Forelimb muscle (tissue), 1 donor: ENCODE measurements at regions not wholly inside any gene's neighbourhood (a gene's known extent, or its start where the extent isn't known, plus 50 kb on each side); places are given as distances from the start of the nearest gene placed in this dataset.

Experiments
- DNase-seq: peaks from one replicate; pipeline ENCODE4 v3.0.0-alpha.2; 2013; ENCODE audit warnings: low read depth

DNA sequence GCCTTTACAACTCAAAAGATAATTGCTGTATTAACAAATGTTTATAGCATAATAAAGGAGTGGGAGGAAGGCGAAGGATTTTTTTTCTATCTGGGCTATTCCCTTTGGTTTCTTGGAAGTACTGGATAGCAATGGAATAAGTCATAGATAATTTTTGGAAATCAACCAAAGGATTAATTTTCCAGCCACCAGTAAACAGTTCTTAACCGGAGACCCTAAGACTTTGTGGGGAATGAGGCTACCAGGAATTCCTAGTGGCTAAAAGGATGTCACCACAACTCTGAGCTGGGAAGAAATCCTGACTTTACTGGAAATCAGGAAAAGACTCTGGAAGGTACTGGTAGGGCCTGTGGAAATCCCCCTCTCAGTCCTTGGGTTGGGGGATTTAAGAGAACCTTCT, 138.4 kb upstream of the RARB start:
- DNase-seq = no peak

DNA sequence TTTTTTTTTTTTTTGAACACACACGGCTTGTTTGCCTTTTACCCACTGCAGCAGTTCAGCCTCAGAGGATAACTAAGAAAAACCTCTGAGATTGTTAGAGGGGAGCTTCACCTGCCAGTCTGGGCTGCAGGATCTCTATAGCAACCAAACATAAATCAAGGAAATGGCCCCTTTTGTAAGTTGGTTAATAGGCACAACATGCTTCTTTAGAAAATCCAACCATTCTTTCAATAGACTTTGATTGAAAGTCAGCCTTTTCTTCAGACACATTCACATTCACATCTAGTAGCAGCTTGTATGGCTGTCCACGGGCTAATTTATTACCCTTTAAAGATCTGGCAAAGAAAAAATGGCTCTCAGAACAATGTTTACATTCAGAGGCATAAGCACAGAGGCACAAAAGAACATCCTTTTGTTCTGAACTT, 136.6 kb upstream of the RARB start:
- no peak for DNase-seq

DNA sequence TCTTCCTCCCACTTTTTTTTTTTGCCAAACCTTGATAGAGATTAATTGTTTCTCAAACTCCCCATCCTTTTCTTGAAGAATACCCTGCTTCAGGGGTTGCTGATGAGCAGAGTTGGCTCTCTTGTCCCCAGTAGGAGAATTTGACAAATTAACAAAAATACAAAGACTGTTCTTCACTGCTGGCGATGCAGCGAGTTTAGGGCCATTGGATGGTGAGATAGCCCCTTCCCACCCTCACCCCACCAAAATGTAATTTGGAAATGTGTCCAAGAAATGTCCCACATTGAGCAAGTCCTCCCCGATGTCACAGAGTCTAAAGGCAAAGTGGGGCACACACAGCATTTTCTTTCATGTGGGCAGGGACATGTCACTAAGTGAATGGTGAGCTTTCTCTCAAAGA, 136.0 kb upstream of the RARB start:
- no peak for DNase-seq

DNA sequence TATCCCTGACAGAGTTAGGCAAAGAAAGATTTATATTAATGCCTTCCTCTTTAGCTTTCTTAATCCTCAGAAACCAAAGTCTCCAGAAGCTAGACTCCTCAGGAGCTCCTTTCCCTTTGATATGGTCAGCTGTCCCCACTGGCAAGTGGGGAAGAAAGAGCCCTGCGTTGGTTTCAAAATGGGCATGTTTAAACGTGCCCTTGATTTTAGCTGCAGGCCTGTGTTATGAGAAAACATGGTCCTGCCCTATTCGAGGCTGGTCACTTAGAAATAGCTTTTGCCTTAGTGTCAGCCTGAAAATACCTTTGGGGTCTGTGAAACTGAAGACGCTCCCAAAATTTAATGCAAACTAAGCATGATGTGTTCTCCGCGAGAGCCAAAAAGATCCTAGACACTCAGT, 135.5 kb upstream of the RARB start:
- no peak for DNase-seq

DNA sequence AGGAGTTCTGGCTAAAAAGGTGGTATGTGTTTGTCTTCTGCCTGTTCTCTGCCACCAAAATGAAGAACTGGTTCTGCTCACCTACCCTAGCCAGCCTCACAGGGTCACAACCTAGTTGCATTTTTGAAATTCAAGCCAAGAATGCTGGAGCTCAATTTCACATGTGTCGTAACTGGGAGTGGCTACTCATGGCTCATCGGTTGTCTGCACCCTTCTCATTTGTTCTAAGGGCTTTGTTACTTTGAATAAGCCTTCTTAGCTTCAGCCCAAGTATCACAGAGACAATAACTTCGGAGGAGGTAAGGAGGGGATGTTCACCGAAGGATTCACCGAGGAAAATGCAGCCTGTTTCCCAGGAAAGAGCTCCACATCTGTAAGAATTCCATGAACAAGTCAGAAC, 134.3 kb upstream of the RARB start:
- DNase-seq = no peak

DNA sequence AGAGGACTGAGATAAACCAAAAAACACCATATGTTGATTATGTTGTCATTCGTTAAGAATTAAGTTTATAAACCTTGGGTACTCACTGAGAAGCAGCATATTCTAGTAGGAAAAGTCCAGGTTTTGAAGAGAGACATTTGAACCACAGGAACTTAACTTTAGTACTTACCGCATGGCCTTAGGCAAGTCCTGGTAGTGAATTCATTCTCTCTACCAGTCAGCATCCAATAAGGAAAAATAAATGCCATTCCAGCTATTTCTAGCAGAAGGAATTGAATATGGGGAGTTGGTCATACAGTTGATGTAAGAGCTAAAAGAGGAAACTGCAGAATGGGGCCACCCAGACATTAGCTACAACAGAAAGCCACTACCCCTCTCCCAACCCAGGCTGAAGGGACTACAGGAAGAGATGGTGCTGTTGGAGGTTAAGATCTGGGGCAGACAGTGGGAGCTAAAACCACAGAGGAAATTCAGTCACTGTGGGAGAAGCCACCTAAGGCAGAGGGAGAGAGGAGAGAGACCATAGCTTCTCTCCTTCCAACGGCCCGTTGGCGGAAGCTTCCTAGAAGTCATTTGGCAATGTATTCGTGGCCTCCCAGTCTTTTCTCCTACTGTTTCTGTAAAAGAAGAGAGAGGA, 133.8 kb upstream of the RARB start:
- DNase-seq = no peak

DNA sequence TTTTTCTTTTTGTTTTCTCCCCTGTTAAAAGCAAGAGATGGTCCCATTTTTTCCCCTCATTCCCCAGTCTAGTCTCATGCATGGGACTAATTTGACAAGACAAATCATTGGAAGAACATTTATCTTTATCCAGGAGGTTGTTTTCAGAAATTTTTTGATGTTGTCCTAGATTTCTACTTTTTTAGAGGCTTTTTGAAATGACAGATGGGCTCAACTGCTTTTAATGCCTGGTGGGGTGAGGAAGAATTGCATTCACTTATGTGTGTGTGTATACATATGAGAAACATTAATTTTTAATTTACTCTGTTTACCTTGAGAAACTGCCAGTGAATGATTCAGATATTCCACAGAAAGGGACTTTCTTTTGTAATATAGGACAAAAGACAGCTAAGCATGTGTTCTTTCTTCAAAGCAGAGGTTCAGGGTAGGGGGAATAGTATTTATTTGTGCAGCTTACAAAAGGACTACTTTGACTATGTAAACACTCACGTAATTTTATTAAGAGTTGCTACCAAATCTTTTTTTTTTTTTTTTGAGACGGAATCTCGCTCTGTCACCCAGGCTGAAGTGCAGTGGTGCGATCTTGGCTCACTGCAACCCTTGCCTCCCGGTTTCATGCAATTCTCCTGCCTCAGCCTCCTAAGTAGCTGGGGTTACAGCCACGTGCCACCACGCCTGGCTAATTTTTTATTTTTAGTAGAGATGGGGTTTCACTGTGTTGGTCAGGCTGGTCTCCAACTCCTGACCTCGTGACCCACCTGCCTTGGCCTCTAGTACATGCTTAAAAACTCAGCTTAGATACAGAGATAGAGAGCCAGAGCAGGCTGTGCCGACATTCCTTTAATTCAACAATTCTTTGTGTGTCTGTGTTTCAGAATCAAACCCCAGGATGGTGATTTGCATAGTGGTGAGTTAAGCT, 130.1 kb upstream of the RARB start:
- DNase-seq = peak; percentile 13

DNA sequence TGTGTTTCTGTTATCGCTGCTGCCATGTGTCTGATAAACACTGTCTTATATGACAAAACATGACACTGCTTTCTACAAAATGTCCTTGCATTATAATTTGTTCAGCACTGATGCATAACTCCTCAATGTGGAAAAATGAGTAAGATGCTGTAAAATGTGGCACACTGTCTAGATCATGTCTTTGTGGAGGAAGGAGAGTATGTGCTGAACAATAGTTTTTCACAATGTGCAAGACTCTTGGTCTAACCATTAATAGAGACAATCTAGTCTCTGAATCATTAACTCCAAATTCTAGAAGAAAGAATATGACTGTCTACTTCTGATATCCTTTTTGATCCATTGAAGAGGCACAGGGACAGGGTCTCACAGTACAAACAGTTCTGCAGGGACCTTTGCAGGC, 127.9 kb upstream of the RARB start:
- DNase-seq = no peak

DNA sequence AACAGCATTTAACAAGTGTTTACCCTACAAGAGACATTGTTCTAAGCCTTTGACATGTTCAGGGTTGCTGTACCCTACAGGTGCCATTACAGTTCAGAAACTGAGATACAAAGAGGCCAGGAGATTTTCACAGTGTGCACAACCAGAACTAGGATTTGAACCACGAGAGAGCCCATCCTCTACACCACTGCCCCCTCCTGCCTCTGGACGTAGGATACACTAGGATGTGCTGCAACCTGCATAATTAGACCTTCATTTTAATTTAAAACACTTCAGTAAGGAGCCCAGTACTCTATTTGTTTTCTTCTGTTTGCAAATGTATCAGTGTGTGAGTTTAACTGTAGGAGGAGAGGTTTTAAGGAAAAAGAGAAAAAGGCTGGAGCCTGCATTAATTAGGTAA, 123.1 kb upstream of the RARB start:
- no peak for DNase-seq

DNA sequence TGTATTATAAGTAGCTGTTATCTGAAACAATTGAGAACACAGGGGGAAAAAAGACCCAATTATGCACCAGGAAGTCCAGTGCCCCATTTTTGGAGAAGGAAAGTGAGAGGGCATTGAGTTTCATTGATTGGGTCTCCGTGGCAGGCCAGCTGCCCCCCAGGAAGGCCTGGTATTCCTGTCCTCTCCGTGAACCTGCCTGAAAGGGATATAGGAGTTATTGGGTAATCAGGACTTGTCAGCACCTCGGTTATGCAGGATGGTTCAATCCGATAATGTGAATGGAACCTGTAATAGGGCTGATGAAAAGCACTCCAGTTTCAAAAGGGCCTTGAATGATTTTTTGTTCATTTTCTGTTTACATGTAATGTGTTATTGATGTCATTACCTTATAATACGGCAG, 122.0 kb upstream of the RARB start:
- DNase-seq = no peak

DNA sequence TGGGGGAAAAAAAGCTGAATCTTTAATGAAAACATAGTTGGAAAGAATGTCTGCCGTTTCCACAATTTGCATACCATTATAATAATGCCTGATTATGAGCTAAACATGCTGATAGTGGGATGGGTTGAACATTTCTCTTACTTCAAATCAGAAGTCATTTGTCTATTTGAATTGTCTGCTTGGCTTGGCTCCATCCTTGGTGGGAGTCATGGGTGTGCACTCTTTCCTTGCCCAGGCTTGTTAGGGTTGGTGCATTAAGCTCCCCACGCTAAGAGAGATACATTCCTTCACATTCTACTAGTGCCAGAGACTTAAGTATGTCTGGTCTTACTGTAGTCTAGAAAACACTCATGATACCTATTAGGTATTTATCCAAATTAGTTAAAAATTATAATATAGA, 121.4 kb upstream of the RARB start:
- no peak for DNase-seq

DNA sequence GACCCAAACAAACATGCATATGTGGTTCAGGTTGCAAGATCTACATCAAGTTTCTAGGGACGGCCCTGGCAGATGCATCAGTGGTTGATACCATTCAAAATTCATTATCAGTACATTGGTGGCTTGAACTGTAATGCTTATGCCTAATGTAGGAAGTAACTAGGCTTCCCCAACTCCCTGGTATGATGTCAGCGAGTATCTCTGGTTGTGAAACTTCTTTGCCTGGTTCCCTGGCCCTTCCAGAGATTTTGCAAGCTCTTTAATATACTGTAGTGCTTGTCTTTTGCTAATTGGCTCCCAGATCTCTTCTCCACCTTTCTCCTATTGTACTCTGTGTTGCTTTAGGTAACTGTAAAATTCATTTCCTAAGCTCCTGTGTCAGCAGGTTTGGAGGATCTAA, 114.8 kb upstream of the RARB start:
- DNase-seq = no peak

DNA sequence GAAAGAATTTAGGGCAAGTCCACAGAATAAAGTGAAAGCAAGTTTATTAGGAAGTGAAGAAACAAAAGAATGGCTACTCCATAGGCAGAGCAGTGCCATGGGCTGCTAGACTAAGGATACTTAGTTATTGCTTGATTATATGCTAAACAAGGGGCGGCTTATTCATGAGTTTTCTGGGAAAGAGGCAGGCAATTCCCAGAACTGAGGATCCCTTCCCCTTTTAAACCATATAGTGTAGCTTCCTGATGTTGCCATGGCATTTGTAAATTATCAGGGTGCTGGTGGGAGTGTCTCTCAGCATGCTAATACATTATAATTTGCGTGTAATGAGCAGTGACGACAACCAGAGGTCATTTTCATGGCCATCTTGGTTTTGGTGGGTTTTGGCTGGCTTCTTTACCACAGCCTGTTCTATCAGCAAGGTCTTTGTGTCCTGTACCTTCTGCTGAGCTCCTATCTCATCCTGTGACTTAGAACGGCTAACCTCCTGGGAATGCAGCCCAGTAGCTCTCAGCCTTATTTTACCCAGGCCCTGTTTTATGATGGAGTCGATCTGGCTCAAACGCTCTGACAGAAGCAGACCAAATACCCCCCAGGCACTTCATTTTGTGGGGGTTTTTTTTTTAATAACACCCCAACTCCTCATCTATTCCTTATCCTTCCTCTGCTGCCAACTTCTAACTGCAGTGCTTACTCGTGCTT, 103.0 kb upstream of the RARB start:
- no peak for DNase-seq

DNA sequence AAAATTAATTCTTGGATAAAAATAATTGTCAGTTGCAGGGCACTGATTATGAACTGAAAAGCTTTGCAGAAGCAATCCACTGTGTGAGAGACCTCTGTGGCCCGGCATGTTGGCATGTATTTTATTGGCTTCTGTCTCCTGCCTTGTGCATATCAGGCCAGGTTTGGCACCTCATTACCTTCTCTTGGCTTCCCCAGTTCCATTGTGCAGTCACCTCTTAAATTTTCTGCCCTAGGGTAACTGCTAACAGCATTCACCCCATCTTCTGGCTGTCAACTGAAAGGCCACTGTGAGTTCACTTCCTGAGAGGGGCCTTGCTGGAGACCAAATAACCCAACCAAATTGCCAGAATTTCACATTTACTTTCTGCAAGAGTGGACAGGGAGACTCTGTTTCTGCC, 92.7 kb upstream of the RARB start:
- no peak for DNase-seq

DNA sequence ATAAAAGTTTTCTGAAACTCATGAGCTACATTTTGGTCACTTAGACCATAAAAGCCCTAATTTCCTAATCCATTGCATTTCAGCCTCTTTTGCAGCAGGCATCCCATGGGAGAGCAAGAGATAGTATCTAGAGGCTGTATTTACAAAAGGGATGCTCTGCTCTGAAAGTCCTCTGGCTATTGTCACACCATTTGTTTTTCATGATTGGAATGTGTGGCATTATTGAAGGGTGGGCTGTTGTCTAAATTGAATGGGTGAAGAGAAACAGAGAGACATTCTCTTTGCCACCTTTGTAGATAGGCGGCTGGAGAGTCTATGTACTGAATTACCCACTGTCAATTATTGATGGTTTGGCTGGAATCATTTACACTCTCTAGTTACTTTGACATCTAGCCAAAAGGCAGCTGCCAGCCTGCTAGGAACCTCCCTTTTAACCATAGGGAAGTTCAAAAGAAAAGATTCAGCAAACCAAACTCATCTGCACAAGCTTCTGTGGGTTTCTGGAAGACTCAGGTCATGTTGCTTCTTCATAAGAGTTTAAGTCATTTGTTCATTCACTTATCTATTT, 89.8 kb upstream of the RARB start:
- DNase-seq = no peak

DNA sequence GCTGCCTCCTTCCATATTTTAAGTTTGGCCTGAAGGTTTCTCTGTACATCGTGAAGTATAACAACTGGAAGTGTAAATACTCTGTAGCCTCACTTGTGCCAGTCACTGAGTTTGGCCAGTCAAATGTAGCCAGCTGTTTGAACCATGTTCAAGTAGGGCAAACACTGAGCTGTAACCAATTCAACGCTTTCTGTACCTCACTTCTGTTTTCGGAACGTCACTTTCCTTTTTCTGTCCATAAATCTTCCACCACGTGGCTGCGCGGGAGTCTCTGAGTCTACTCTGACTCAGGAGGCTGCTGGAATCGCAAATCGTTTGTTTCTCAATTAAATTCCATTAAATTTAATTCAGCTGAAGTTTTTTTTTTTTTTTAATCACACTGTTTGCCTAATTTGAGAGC, 88.8 kb upstream of the RARB start:
- DNase-seq = no peak

DNA sequence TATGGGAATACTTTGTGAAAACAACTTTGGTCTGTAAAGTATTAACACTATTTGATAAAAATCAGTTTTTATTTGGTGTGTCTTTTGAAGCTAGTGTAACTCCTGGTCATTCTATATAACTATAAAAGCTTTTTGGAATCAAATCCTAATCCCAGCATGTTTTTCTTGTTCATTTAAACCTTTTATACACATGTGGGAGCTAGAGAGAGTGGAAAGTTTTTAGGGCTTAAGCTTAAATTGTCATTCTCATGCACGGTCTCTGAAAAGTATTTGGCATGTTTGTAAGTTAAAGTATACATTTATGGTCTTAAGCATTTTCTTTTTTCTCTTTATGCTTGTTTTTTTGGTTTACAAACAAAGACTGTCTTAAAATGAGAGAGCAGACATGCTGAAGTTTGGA, 83.4 kb upstream of the RARB start:
- DNase-seq = peak; percentile 32

DNA sequence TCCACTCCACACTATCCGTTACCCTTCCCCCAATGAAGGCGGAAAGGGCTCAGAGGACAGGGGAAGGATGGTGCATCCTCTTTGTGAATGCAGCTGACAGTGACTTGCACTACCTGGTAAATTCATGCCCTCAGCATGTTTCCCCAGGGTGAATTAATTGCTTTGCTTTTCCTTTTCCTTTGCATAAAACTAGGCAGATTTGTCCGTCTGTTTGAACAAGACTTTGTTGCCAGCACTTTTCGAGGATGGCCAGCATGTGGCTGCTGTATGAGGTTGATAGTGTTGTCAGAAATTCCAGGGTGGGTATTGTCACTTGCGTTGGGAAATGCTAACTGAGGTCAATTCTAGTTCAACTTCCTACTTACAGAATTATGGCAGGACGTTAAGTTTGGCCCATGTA, 79.0 kb upstream of the RARB start:
- DNase-seq = no peak

DNA sequence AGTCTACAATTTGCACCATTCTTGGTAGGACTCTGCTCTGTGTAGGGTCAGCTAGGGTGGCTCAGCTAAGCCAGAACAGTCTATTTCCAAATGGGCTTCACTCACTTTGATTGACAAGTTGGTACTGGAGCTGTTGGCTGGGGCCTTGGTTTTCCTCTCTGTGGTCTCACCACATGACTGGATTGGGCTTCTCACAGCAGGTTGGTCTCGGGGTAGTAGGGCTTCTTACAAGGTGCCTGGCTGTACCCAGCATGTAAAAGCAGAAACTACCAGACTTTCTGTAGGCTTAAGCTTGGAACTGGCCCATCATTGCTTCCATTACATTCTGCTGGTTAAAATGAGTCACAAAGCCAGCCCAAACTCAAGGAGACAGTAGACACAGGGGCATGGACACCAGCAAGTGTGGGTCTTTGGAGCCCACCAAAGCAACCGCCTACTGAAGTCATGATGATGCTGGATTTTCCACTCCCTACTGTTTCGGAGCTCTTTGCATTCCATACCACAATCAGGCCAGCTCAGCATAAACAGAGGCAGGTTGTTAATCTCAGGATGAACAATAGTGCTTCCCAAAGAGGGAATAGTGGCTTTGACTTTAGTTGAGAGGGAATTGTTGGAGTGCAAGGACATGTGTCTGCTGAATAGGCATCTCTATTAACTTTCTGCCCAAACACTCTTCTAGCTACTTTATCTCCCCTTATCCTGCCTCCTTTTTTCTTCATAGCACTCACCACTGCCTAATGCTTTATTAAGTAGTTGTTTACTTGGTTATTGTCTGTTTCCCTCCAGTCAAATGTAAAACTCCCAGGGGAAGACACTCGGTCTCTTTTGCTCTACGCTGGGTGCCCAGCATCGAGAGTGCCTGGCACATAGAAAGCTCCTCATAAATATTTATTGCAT, 78.0 kb upstream of the RARB start:
- DNase-seq = no peak

DNA sequence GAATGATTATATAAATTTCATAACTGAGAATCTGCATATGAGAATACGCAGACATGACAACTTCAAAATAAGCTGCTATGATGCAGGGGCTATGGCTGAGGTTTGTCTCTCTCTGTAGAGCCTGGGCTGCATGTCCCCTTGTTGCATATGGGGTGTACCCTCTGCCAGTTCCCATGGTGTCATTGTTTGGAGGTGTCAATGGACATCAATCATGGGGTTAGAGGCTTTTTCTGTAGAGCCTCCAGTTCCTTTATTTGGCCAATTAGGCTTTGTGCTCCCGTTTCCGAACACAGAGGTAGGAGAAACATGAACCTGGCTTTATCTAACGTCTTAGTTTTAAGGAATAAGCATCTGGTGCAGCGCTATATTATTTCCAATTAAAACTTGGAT, 77.3 kb upstream of the RARB start:
- no peak for DNase-seq

DNA sequence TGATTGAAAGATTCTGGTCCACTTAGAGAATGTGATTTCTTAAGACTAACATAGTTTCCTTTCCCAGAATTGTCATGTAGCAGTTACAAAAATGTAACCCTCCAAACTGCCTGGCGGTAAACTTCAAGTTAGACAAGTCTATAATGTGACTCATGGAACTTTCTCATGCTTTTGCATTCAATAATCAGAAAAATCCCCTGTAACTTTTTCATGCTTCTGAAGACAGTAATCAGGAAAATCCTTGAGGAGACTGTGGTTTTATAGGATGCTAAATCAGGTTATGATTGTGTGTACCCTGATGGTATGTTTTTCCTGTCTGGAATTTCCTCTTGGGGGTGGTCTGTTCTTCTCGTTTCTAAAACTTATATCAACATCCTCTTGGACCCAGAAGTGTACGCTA, 74.0 kb upstream of the RARB start:
- no peak for DNase-seq
